ENCODE measurements at regions not wholly inside any gene's neighbourhood (a gene's known extent, or its start where the extent isn't known, plus 50 kb on each side); places are given as distances from the start of the nearest gene placed in this dataset.
"Not testable (repeated sequence)": the region's sequence is repeated elsewhere in the genome, so short reads cannot be mapped to it uniquely, and the experiment has no call there.

DNA sequence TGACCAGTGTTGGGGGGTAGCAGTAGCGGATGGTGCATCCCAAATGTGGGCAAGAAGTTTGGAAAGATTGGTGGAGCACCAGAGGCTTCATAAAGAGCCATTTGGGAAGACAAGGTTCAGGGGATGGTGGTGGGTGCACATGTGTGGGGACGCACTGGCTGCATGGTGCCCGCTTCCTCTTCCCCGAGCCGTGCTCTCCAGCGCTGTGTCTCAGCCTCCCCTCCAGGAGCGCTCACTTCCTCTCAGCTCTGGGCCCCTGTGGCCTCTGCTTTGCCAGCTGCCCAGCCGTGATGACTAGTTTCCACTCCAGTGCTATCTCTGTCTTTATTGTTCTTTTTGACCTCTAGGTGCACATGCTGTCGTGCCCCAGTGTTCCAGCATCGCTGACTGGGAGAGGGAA lies 78.2 kb upstream of the CRYM start:
- H3K9me3 ChIP-seq; H3K27me3 ChIP-seq; H3K36me3 ChIP-seq; H3K4me3 ChIP-seq; intact Hi-C loops (cut with DNase I); H3K27ac ChIP-seq (replicated peaks in 1 of 4); DNase-seq (ENCODE audit: extremely low spot score); H3K4me1 ChIP-seq: not testable (repeated sequence)
- 82% methylated on average over 8 of the region's 10 CpGs for WGBS

DNA sequence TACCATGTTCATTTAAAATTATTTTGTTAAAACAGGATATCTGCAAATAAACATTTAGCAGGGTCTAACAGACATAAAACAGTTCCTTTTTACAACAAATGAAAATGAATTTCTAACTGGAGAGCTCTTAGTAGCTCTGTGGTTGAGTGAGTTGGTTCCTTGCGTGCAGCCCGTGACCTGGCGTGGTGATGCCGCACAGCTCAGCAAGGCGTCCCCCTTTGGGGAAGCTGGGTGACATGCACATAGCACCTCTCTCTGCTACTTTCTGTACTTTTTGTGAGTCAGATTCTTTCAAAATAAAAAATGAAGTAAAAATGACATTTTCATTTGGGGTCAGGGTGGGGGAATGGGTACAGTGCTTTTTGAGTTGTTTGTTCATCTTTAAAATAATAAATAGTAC lies 73.3 kb upstream of the CRYM start:
- H3K27me3 ChIP-seq; H3K9me3 ChIP-seq; H3K4me1 ChIP-seq; H3K36me3 ChIP-seq; DNase-seq (ENCODE audit: extremely low spot score); H3K27ac ChIP-seq (replicated peaks in 1 of 4); H3K4me3 ChIP-seq; intact Hi-C loops (cut with DNase I): not testable (repeated sequence)
- WGBS = 100% methylated on average over 4 of the region's 5 CpGs

DNA sequence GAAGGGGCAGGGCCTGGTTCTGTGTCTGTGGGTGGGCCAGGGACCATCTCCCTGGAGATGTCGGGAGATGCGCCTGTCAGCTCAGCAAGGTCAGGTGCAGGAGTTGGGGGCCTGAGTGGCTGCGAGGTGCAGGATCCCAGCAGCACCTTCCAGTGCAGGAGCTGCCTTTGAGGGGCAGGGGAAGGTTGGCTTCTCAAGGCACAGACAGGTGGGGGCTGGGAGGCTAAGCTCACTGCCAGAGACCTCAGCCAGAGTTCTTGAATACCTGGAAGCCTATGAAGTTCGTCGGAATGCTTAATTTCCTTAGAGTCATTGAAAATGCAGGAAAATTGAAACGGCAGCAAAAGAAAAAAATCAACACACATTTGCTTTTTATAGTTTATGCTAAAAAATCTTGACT lies 72.8 kb upstream of the CRYM start:
- DNase-seq (ENCODE audit: extremely low spot score); H3K4me1 ChIP-seq; H3K27ac ChIP-seq (replicated peaks in 1 of 4); H3K9me3 ChIP-seq; H3K27me3 ChIP-seq; intact Hi-C loops (cut with DNase I); H3K4me3 ChIP-seq; H3K36me3 ChIP-seq: not testable (repeated sequence)
- WGBS = 83% methylated on average over 3 of the region's 6 CpGs

DNA sequence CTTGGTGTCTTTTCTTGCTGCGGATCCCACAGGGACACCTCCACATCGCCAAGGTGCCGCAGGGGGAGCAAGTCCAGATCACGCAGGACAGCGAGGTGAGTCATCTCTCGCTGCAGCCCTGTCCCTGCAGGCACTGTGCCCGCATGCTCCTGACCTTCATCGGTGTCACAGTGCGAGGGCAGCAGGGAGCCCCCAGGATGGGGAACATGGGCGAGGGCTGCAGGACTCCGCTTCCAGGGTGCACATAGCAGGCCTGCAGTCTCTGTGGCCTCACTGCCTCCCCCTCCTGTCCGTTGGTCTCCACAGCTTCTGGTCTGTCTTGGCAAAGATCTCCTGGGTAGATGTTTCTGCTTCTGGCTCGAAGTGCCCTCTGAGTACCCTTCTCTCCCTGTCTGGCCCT lies 71.2 kb upstream of the CRYM start:
- H3K4me1 ChIP-seq; intact Hi-C loops (cut with DNase I); H3K9me3 ChIP-seq; H3K27me3 ChIP-seq; H3K36me3 ChIP-seq; H3K27ac ChIP-seq (replicated peaks in 1 of 4); H3K4me3 ChIP-seq; DNase-seq (ENCODE audit: extremely low spot score): not testable (repeated sequence)
- WGBS = 82% methylated on average over 4 of the region's 13 CpGs

DNA sequence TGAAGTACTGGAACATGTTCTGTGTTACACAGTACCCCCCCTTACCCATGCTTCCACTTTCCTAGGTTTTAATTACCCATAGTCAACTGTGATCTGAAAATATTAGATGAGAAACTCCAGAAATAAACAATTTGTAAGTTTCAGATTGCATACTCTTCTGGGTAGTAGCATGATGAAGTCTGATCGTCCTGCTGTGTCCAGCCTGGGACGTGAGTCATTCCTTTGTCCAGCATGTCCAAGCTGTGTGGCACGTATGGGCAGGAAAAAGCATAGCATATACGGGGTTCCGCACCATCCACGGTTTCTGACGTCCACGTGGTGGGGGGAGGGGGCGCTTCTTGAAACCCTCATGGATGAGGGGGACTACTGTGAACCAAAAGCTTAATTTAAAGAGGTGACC lies 70.7 kb upstream of the CRYM start:
- intact Hi-C loops (cut with DNase I); H3K4me3 ChIP-seq; H3K4me1 ChIP-seq; H3K36me3 ChIP-seq; H3K9me3 ChIP-seq; DNase-seq (ENCODE audit: extremely low spot score); H3K27ac ChIP-seq (replicated peaks in 1 of 4); H3K27me3 ChIP-seq: not testable (repeated sequence)
- WGBS = 79% methylated on average over 7 of the region's 9 CpGs

DNA sequence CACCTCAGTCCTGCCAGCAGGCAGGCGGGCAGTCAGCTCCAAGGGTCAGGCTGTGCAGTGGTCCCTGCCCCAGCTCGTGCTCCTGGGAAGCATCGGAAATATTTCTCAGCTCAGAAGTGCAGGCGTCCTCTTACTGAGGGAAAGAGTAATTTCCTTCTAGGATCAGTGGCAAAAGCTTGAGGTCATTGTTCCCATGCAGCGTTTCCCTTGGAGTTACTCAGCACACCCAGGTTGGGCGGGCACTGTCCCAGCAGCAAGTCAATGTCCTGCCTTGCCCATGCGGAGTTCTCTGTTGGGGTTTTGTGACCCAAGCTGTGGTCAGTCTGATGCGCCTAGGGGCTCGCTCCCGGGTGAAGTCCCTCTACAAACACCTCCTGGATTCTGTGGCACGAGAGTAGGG lies 69.4 kb upstream of the CRYM start:
- WGBS = 100% methylated on average over 2 of the region's 11 CpGs
- H3K27ac ChIP-seq (replicated peaks in 1 of 4); DNase-seq (ENCODE audit: extremely low spot score); H3K4me3 ChIP-seq; H3K9me3 ChIP-seq; intact Hi-C loops (cut with DNase I); H3K4me1 ChIP-seq; H3K27me3 ChIP-seq; H3K36me3 ChIP-seq: not testable (repeated sequence)

DNA sequence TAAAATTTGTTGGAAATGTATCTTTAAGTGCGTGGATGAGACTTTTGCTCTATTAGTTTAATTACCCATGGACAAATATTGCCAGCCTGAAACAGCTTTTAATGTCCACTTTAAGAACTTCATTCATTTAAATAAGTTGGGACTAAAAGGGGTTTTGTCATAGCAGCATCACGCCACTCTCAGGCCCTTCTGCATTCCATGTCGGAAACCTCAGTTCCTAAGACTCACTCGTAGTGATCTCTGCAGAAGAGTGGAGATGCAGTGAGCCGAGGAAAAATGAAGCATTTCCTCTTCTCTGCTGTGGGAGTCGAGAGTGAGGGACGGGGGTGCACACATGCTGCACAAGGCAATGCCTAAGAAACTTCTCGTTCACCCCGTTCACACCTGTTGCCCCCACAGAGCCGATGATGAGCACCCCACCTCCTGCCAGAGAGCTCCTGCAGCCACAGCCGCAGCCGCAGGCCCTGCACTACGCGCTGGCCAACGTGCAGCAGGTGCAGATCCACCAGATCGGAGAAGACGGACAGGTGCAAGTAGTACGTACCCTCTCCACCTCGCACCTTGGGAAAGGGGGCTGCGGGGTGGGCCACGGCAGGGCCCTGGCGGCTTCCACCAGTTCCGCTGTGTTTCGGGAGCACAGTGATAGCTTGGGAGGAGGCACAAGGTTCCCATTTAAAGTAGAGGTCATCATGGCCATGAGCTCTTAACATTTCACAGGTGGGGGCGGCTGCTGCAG lies 68.8 kb upstream of the CRYM start:
- intact Hi-C loops (cut with DNase I); H3K9me3 ChIP-seq; H3K27ac ChIP-seq (replicated peaks in 1 of 4); H3K4me1 ChIP-seq; DNase-seq (ENCODE audit: extremely low spot score); H3K27me3 ChIP-seq; H3K36me3 ChIP-seq; H3K4me3 ChIP-seq: not testable (repeated sequence)
- WGBS = 92% methylated on average over 16 of the region's 25 CpGs

DNA sequence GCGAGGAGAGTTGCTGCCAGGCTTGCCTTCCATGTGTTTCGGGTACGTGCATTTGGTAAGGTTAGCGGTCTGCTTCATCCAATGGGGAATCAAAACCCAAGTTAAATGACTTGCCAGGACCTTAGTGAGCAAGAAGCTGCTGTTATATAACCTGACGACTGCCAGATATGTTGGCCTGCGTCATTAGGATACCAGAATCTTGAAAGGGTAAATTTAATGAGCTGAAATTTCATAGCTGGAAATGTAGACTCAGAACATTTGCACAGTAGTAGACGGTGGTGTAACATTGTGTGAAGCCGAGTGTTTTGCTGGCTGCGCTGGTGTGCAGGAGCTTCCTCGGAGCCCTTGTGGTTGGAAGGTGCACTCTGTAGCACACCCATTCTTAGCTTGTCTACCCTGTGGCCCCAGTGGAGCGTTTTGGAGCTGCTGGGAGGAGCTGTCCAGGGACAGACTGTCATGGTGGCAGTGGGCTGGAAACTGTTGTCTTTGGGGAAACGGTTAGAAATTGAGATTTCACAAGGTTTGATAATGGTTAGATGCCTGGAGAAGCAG lies 66.3 kb upstream of the CRYM start:
- H3K27ac ChIP-seq (replicated peaks in 1 of 4); H3K27me3 ChIP-seq; H3K4me1 ChIP-seq; intact Hi-C loops (cut with DNase I); H3K9me3 ChIP-seq; DNase-seq (ENCODE audit: extremely low spot score); H3K4me3 ChIP-seq; H3K36me3 ChIP-seq: not testable (repeated sequence)
- 91% methylated on average over 9 of the region's 12 CpGs for WGBS

DNA sequence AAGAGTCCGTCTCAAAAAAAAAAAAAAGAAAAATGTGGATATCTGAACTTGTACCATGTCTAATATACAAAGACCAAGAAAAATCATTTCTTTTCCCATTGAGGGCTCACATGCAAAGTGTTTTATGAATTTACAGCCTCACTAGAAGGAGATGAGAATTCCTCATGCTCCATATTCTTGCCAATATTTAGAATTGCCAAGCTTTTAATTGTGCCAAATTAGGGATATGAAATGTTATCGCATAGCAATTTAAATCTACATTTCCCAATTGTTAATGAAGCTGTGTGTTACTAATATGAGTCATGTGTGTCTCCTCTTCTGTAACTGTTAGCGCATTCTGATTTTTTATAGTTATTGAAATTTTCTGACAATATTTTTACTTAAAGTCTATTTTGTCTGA lies 63.0 kb upstream of the CRYM start:
- Histone ChIP-seq H3K27ac (replicated peaks in 1 of 4) (no peak overlapping the region), H3K4me1 (no peaks in the 10 kb centered on the region), H3K36me3 (peaks cover 0 to 3% (median 0%) of the 10 kb centered on the region in 4 donors), H3K4me3 (no peak overlapping the region), H3K27me3 (no peaks in the 10 kb centered on the region), H3K9me3 (no peaks in the 10 kb centered on the region)
- 94% methylated on average over 3 of the region's 3 CpGs for WGBS
- intact Hi-C loops (cut with DNase I) = no loop called here
- TF ChIP-seq POLR2AphosphoS5 (IDR thresholded peaks at IDR 0.05) = no peak
- TF ChIP-seq POLR2A (IDR thresholded peaks at IDR 0.05; ENCODE audit: low read depth) = no peak
- no peak for TF ChIP-seq EP300 (IDR thresholded peaks at IDR 0.05)
- TF ChIP-seq, protein P1, sequence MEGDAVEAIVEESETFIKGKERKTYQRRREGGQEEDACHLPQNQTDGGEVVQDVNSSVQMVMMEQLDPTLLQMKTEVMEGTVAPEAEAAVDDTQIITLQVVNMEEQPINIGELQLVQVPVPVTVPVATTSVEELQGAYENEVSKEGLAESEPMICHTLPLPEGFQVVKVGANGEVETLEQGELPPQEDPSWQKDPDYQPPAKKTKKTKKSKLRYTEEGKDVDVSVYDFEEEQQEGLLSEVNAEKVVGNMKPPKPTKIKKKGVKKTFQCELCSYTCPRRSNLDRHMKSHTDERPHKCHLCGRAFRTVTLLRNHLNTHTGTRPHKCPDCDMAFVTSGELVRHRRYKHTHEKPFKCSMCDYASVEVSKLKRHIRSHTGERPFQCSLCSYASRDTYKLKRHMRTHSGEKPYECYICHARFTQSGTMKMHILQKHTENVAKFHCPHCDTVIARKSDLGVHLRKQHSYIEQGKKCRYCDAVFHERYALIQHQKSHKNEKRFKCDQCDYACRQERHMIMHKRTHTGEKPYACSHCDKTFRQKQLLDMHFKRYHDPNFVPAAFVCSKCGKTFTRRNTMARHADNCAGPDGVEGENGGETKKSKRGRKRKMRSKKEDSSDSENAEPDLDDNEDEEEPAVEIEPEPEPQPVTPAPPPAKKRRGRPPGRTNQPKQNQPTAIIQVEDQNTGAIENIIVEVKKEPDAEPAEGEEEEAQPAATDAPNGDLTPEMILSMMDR (IDR thresholded peaks at IDR 0.05) = no peak
- DNase-seq (ENCODE audit: extremely low spot score) = no peak
